Liver (tissue), 3 donors: ENCODE measurements at regions not wholly inside any gene's neighbourhood (a gene's known extent, or its start where the extent isn't known, plus 50 kb on each side); places are given as distances from the start of the nearest gene placed in this dataset.
"Not testable (repeated sequence)": the region's sequence is repeated elsewhere in the genome, so short reads cannot be mapped to it uniquely, and the experiment has no call there.

ENCODE experiments used
- SP1 ChIP-seq: IDR thresholded peaks from 2 replicates; pipeline ENCODE4 v1.6.1; 2018; ENCODE audit warnings: antibody characterized with exemption, mild to moderate bottlenecking
- YY1 ChIP-seq: IDR thresholded peaks from 2 replicates; pipeline ENCODE4 v1.6.1; 2016; ENCODE audit warnings: antibody characterized with exemption, mild to moderate bottlenecking
- TF ChIP-seq, protein P1 (sequence below): fragments of 150-350 bp; IDR thresholded peaks from 2 replicates; pipeline ENCODE4 v1.5.1; 2017; ENCODE audit warnings: improper control_type of control experiment, low read depth, low read length; ENCODE audit not compliant: missing input control
- TF ChIP-seq, protein P2 (sequence below): IDR thresholded peaks from 2 replicates; pipeline ENCODE4 v1.6.1; 2016; ENCODE audit warnings: antibody characterized with exemption, mild to moderate bottlenecking
- donor health status: healthy.
- donor health status: healthy.

DNA sequence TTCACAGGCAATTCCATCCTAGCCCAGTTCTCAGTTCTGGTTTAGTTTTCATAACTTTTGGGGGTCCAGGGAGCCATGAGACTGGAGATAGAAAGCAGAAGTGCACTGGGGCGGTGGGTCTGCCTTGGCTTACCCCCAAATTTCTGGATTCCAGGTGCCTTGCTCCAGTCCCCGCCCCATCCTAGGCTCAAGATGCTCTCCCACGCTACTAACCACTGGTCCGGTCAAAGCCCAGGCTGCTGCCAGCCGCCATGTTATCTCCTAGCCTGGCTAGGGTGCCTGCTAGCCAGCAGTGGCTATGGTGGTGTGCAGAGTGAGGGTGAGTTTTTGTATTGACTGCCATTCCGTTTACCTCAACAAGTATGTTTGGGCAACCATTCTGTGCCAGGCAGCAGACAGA lies 107.6 kb upstream of the FOXD4L5 start:
- TF ChIP-seq YY1, SP1: not testable (repeated sequence)
- TF ChIP-seq, protein P1, sequence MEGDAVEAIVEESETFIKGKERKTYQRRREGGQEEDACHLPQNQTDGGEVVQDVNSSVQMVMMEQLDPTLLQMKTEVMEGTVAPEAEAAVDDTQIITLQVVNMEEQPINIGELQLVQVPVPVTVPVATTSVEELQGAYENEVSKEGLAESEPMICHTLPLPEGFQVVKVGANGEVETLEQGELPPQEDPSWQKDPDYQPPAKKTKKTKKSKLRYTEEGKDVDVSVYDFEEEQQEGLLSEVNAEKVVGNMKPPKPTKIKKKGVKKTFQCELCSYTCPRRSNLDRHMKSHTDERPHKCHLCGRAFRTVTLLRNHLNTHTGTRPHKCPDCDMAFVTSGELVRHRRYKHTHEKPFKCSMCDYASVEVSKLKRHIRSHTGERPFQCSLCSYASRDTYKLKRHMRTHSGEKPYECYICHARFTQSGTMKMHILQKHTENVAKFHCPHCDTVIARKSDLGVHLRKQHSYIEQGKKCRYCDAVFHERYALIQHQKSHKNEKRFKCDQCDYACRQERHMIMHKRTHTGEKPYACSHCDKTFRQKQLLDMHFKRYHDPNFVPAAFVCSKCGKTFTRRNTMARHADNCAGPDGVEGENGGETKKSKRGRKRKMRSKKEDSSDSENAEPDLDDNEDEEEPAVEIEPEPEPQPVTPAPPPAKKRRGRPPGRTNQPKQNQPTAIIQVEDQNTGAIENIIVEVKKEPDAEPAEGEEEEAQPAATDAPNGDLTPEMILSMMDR = not testable (repeated sequence)
- TF ChIP-seq, protein P2, sequence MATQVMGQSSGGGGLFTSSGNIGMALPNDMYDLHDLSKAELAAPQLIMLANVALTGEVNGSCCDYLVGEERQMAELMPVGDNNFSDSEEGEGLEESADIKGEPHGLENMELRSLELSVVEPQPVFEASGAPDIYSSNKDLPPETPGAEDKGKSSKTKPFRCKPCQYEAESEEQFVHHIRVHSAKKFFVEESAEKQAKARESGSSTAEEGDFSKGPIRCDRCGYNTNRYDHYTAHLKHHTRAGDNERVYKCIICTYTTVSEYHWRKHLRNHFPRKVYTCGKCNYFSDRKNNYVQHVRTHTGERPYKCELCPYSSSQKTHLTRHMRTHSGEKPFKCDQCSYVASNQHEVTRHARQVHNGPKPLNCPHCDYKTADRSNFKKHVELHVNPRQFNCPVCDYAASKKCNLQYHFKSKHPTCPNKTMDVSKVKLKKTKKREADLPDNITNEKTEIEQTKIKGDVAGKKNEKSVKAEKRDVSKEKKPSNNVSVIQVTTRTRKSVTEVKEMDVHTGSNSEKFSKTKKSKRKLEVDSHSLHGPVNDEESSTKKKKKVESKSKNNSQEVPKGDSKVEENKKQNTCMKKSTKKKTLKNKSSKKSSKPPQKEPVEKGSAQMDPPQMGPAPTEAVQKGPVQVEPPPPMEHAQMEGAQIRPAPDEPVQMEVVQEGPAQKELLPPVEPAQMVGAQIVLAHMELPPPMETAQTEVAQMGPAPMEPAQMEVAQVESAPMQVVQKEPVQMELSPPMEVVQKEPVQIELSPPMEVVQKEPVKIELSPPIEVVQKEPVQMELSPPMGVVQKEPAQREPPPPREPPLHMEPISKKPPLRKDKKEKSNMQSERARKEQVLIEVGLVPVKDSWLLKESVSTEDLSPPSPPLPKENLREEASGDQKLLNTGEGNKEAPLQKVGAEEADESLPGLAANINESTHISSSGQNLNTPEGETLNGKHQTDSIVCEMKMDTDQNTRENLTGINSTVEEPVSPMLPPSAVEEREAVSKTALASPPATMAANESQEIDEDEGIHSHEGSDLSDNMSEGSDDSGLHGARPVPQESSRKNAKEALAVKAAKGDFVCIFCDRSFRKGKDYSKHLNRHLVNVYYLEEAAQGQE = not testable (repeated sequence)
